ENCODE measurements at regions not wholly inside any gene's neighbourhood (a gene's known extent, or its start where the extent isn't known, plus 50 kb on each side); places are given as distances from the start of the nearest gene placed in this dataset.

DNA sequence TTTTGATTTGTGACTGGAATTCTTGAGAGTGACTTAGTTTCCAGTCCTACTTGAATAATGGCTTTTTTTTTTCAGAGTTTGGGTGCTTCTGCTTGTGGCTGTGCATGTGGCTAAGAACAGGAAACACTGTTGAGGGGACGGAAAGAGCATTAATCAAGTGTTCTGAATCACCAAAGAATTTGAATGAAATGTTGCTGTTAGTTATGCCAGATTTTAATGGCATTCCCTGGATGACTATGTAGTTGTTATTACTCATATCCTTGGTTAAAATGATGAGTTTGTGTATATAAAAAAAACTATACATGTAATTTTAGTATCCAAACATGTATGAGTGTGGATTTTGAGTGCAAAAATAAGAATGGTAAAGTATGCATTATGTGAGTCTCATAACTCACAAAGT is 347.9 kb downstream of the BCAT1 start:
- Histone ChIP-seq H3K36me3 (no peaks in the 10 kb centered on the region), H3K27me3 (no peaks in the 10 kb centered on the region), H3K27ac (no peak overlapping the region), H3K4me3 (no peak overlapping the region), H3K9me3 (no peaks in the 10 kb centered on the region), H3K4me1 (no peaks in the 10 kb centered on the region)
- 24 to 62% (median 52%) methylated on average over 1 of the region's 1 CpG for WGBS, 5 donors
- TF ChIP-seq POLR2A (IDR thresholded peaks at IDR 0.05) (no peak), EP300 (IDR thresholded peaks at IDR 0.05) (no peak), POLR2AphosphoS5 (IDR thresholded peaks at IDR 0.05) (no peak)
- TF ChIP-seq, protein P1, sequence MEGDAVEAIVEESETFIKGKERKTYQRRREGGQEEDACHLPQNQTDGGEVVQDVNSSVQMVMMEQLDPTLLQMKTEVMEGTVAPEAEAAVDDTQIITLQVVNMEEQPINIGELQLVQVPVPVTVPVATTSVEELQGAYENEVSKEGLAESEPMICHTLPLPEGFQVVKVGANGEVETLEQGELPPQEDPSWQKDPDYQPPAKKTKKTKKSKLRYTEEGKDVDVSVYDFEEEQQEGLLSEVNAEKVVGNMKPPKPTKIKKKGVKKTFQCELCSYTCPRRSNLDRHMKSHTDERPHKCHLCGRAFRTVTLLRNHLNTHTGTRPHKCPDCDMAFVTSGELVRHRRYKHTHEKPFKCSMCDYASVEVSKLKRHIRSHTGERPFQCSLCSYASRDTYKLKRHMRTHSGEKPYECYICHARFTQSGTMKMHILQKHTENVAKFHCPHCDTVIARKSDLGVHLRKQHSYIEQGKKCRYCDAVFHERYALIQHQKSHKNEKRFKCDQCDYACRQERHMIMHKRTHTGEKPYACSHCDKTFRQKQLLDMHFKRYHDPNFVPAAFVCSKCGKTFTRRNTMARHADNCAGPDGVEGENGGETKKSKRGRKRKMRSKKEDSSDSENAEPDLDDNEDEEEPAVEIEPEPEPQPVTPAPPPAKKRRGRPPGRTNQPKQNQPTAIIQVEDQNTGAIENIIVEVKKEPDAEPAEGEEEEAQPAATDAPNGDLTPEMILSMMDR (IDR thresholded peaks at IDR 0.05) = no peak
- no peak for DNase-seq
- intact Hi-C loops (cut with DNase I; ENCODE audit: low total_unique reads) = no loop called here

DNA sequence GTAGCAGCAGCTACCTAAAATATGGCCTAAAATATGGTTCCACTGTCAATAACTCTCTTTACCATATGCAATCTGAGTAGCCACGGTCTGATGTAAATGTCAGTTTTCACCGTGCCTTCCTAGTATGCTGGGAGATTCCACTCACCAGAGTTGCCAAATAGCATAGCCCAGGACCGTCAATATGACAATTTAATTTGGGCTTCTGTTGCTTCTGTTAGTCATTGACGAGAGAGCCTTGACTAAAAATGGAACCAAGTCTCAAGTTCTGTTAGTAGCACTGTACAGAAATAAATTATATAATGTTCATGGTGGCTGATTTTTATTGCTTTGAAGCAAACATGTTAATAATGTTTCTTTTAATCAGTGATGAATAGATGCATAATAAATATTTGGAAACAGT is 348.4 kb downstream of the BCAT1 start:
- intact Hi-C loops (cut with DNase I; ENCODE audit: low total_unique reads) = no loop called here
- 61 to 81% (median 73%) methylated on average over 4 of the region's 4 CpGs for whole genome bisulfite sequencing, 5 donors

DNA sequence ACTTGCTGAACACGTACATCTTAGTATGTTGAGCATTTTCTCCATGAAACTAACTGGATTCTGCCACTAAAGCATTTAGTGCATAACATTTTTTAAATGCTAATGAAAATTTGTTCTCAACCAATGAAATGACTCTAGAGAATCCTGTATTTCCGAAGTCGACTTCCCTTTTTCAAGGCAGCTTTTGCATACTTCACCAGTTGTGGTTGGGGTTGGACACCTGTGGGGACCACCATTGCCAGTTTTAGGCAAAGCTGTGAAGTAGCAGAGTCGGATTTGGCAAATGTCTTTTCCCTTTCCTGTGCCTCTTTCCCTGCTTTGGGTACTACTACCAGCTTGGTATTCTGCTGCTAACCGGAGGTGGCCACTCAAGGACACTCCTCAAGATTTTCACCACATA is 349.2 kb downstream of the BCAT1 start:
- Histone ChIP-seq H3K27me3 (no peaks in the 10 kb centered on the region), H3K4me1 (no peaks in the 10 kb centered on the region), H3K27ac (no peak overlapping the region), H3K9me3 (no peaks in the 10 kb centered on the region), H3K36me3 (no peaks in the 10 kb centered on the region), H3K4me3 (no peak overlapping the region)
- intact Hi-C loops (cut with DNase I; ENCODE audit: low total_unique reads) = no loop called here
- TF ChIP-seq, protein P1 (IDR thresholded peaks at IDR 0.05) = no peak
- no peak for TF ChIP-seq POLR2AphosphoS5 (IDR thresholded peaks at IDR 0.05)
- no peak for DNase-seq
- WGBS, 5 donors = 78 to 88% (median 80%) methylated on average over 5 of the region's 5 CpGs

More for the DNA sequence above, 348.4 kb downstream of the BCAT1 start:
- DNase-seq = no peak
- H3K27ac ChIP-seq = no peak overlapping the region
- H3K4me1 ChIP-seq = no peaks in the 10 kb centered on the region
- no peaks in the 10 kb centered on the region for H3K36me3 ChIP-seq
- H3K4me3 ChIP-seq = no peak overlapping the region
- H3K27me3 ChIP-seq = no peaks in the 10 kb centered on the region
- no peaks in the 10 kb centered on the region for H3K9me3 ChIP-seq
- TF ChIP-seq, protein P1 (IDR thresholded peaks at IDR 0.05) = no peak

DNA sequence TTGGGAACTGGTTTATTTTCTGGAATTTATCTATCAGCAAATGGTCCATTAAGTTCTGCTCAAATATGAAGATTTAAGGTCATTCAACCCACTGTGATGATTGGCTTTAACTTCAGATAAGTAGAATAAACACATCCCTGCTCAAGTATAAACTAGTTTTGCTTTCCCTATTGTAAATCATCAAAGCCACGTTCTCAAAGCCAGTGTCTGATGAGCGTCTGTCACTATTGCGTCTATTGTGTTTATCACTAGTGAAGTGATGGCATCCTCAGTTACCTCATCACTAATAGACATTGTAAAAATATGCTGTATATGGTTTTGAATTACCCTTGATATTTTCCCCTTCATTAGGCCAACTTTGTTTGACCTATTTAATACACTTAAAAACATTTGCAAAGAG is 351.3 kb downstream of the BCAT1 start:
- intact Hi-C loops (cut with DNase I; ENCODE audit: low total_unique reads) = no loop called here
- Histone ChIP-seq H3K9me3 (no peaks in the 10 kb centered on the region), H3K4me1 (no peaks in the 10 kb centered on the region), H3K4me3 (no peak overlapping the region), H3K27ac (no peak overlapping the region), H3K27me3 (no peaks in the 10 kb centered on the region), H3K36me3 (no peaks in the 10 kb centered on the region)
- TF ChIP-seq POLR2AphosphoS5 (IDR thresholded peaks at IDR 0.05) (no peak), EP300 (IDR thresholded peaks at IDR 0.05) (no peak), POLR2A (IDR thresholded peaks at IDR 0.05) (no peak)
- TF ChIP-seq, protein P1 (IDR thresholded peaks at IDR 0.05) = no peak
- 44 to 55% (median 48%) methylated on average over 3 of the region's 3 CpGs for WGBS, 5 donors
- DNase-seq = no peak

All from stomach (tissue), 8 donors.